KG1 (cell line): ENCODE measurements at regions not wholly inside any gene's neighbourhood (a gene's known extent, or its start where the extent isn't known, plus 50 kb on each side); places are given as distances from the start of the nearest gene placed in this dataset.
"Not testable (repeated sequence)": the region's sequence is repeated elsewhere in the genome, so short reads cannot be mapped to it uniquely, and the experiment has no call there.

Experiments
- DNase-seq: peaks from one replicate; lab custom pipeline; 2025; lab: John Stamatoyannopoulos, UW

DNA sequence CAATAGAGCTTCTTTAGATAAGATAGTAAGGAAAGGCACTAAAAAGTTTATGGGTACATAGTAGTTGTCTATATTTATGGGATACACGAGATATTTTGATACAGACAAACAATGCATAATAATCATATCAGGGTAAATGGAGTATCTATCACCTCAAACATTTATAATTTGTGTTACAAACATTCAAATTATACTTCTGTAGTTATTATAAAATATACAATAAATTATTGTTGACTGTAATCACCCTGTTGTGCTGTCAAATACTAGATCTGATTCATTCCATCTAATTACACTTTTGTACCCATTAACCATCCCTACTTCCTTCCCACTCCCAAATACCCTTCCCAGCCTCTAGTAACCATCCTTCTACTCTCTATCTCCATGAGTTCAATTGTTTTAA lies 179.7 kb downstream of the FOXG1 start:
- DNase-seq, result no peak

GRCh38 chr14:28949503-28949902 lies 182.9 kb downstream of the FOXG1 start:
- DNase-seq, result no peak

- no peak for DNase-seq
Measured at GRCh38 chr14:28952161-28952560, 185.6 kb downstream of the FOXG1 start.

GRCh38 chr14:28952666-28953065 lies 186.1 kb downstream of the FOXG1 start:
- DNase-seq, result no peak

DNA sequence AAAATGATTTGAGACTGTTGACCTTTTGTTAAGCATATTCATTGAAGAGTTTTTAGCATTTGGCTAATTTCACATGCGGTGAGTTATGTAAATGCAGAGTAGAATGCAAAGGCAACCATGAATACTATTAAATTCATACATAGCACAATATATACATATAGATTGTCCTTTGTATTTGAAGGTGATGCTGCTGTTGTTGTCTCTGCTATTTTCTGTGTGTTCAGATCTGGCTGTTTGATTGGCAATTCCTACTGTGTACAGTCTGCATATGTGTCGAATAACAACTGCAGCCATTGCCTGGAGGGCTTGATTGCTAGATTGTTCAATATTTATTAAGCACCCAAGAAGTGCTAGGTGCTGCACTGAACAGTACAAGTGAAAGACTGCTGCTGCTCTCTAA lies 187.4 kb downstream of the FOXG1 start:
- DNase-seq, result no peak

DNA sequence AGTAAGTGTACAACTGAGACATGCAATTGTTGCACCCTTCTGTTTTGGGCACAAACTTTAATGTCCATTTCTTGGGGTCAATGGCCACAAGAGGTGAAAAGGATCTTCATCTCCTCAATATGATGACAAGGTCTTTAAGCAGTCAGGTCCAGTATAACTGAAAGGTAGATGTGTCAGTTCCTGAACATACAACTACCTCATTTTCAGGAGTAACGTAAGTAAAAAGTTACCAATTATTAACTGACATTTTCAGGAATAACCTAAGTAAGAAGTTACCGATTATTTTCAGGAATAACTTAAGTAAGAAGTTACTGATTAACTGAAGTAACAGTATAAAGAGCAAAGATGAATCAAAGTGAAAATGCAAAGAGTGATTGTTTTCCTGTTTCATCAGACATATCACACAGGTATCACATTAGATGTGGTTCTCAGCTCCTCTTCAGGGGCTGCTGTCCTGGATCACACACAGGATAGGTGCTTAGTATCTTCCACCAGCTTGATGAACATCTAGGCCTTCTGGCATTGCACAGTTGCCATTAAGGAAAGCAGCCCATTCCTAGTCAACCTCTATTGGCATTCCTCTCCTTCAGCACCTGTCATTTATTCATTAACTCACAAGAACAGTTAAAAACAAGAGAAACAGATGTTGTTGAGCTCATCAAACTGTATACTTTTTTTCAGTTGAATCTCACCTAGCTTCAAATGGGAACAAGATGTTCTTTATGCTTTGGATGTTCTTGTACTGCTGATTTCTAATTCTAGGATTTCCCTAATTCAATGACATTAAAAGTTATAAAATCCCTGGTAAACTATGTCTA lies 200.0 kb downstream of the FOXG1 start:
- no peak for DNase-seq

DNA sequence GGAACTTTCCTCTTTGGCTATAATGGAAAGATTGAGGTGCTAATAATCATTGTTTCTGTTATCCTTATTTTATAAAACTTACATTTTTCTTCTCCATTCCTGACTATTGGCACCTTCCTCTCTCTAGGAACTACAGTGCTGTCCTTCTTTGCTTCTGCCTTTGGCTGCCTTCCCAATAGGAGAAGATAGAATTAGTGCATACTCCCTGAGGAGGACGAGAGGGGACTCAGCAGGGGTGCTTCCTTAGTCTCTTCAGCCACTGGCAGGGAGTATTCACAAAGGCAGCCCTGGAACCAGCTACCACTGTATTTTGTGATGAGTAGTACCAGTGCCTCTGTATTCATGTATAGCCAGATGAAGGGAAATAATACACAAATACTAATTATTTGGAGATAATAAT lies 208.5 kb downstream of the FOXG1 start:
- no peak for DNase-seq

GRCh38 chr14:28982228-28982627 lies 215.6 kb downstream of the FOXG1 start:
- no peak for DNase-seq

DNA sequence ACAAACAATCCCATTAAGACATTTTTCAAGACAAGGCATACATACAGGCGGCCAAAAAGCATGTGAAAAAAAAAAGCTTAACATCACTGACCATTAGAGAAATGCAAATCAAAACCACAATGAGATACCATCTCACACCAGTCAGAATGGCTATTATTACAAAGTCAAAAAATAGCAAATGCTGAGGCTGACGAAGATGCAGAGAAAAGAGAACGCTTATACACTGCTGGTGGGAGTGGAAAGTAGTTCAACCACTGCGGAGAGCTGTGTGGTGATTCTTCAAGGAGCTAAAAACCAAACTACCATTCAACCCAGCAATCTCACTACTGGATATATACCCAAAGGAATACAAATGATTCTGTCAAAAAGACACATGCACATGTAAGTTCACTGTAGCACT lies 216.7 kb downstream of the FOXG1 start:
- DNase-seq, result no peak

GRCh38 chr14:28987516-28987915 lies 220.9 kb downstream of the FOXG1 start:
- no peak for DNase-seq

- not testable (repeated sequence) for DNase-seq
Measured at GRCh38 chr14:28997196-28997595, 230.6 kb downstream of the FOXG1 start.

- no peak for DNase-seq
Measured at GRCh38 chr14:28999656-29000055, 233.1 kb downstream of the FOXG1 start.

DNA sequence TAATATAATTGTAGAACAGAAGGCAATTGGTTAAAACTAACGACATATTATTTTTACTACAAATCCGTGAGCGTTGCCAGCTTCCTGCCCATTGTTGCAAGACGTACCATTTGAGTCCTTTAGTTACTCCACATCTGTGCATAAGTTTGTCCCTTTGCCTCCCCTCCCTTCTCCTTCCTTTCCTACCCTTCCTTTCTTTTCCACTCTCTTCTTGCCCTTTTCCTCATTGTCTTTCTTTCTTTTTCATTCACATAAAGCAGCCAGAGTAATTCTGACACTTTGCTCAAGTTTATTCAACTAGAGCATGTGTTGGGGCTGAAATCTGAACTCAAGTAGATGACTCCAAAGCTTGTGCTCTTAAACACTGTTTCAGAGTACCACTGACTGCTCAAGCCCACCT lies 239.1 kb downstream of the FOXG1 start:
- DNase-seq, result no peak

GRCh38 chr14:29007990-29008389 lies 241.4 kb downstream of the FOXG1 start:
- no peak for DNase-seq

DNA sequence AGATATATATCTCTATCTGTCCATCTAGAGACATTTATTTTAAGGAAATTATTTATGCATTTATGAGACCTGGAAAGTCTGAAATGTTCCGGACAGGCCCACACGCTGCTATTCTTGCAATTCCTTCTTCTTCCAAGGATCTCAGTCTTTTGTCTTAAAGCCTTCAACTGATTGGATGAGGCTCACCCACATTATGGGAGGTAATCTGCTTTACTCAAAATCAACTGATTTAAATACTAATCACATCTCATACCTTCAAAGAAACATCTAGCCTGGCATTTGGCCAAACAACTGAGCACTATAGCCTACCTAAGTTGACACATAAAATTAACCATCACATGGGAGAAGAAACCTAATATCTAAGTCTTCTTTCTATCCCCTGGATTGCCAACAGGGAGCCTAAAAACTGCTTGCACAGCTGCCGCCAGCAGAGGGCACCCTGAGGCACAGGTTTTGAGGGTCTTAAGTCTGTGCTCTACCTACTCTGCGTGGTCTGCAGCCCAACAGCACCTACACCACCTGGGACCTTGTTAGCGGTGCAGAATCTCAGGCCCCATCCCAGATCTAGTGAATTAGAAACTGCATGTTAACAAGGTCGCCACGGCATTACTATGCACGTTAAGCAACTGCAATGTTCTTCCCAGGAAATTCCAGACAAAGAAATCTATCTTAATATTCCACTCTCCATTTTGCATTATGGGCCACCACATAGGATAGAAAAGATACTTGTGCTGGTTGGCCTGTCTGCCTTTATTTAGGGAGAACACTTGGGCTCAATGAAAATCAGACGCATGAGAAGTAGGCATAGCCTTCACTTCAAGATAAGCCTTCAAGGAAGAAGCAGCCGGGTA lies 249.7 kb downstream of the FOXG1 start:
- no peak for DNase-seq

GRCh38 chr14:29023505-29023904 lies 256.9 kb downstream of the FOXG1 start:
- not testable (repeated sequence) for DNase-seq

DNA sequence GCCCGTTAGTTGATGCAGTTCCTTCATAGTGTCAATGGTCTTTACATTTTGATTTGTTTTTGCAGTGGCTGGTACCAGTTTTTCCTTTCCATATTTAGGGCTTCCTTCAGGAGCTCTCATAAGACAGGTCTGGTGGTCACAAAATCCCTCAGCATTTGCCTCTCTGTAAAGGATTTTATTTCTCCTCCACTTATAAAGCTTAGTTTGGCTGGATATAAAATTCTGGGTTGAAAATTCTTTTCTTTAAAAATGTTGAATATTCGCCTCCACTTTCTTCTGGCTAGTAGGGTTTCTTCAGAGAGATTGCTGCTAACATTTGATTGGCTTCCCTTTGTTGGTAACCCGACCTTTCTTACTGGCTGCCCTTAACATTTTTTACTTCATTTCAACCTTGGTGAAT lies 260.9 kb downstream of the FOXG1 start:
- not testable (repeated sequence) for DNase-seq

DNA sequence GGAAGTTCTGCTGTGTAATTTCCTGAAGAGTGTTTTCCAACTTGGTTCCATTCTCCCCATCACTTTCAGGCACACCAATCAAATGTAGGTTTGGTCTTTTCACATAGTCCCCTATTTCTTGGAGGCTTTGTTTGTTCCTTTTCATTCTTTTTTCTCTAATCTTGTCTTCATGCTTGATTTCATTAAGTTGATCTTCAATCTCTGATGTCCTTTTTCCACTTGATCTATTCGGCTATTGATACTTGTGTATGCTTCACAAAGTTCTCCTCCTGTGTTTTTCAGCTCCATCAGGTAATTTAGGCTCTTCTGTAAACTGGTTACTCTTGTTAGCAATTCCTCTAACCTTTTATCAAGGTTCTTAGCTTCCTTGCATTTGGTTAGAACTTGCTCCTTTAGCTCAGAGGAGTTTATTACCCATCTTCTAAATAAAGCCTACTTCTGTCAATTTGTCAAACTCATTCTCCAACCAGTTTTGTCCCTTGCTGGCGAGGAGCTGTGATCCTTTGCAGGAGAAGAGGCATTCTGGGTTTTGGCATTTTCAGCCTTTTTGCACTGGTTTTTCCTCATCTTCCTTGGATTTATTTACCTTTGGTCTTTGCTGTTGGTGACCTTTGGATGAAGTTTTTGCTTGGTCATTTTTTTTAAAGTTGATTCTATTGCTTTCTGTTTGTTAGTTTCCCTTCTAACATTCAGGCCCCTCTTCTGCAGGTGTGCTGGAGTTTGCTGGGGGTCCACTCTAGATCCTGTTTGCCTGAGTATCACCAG lies 261.5 kb downstream of the FOXG1 start:
- not testable (repeated sequence) for DNase-seq

GRCh38 chr14:29028973-29029582 lies 262.5 kb downstream of the FOXG1 start:
- DNase-seq, result no peak

GRCh38 chr14:29030121-29030520 lies 263.5 kb downstream of the FOXG1 start:
- no peak for DNase-seq

DNA sequence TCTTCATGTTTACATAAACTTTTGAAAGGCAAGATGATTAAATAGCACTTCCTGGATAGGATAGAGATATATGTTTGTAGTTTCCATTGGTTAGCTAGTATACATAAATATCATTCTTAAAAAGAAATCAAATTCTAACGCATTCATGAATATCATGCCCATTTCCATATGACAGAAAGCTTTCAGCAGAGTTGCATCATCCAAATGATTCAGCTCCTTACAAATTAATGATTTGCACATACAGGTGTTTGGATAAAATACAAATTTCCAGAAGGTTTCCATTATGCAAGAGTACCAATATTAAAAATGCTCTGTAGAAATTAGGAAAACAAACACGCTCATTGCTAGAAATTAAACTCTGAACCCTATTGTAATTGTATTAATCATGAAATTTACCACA lies 264.4 kb downstream of the FOXG1 start:
- no peak for DNase-seq

GRCh38 chr14:29035134-29035533 lies 268.5 kb downstream of the FOXG1 start:
- no peak for DNase-seq
